UCSD-AML1 (cell line): ENCODE measurements at regions not wholly inside any gene's neighbourhood (a gene's known extent, or its start where the extent isn't known, plus 50 kb on each side); places are given as distances from the start of the nearest gene placed in this dataset.

Experiments
- DNase-seq: peaks from one replicate; lab custom pipeline; 2025; ENCODE audit not compliant: unreplicated experiment; lab: John Stamatoyannopoulos, UW

DNA sequence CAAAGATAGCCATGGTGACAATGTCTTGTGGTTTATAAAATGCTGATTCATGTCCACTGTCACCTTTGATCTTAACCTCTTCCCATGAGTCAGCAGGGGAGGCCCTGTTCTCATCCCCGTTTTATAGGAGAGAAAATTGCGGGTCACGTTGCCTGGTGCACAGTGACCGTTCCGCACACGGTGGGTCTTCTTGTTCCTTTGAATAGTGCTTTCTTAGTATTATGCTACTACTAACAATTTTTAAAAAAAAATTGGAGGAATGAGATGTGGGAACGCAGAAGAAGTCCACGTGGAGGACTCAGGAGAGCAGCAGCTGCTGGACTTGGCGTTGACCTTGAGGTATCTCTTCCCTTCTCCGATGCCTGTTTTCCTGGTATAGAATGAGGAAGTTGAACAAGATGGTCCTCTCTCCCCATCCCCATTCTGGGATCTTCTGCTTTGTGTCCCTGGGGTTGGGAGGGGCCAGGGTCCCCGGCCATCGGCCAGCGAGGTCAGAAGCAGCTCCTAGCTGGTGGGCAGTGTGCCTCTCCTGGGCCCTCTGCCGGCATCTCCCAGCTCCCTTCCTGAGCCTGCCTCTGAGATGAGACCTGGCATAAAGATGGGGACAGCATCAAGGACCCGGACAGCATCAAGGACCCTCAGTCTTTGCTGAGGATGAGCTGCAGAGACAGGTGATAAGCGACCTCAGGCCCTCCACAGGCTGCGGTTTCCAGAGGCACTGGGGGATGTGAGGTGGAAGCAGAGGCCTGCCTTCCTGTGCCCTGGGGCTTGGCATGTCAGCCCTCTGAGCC lies 143.9 kb downstream of the C9orf50 start:
- no peak for DNase-seq

DNA sequence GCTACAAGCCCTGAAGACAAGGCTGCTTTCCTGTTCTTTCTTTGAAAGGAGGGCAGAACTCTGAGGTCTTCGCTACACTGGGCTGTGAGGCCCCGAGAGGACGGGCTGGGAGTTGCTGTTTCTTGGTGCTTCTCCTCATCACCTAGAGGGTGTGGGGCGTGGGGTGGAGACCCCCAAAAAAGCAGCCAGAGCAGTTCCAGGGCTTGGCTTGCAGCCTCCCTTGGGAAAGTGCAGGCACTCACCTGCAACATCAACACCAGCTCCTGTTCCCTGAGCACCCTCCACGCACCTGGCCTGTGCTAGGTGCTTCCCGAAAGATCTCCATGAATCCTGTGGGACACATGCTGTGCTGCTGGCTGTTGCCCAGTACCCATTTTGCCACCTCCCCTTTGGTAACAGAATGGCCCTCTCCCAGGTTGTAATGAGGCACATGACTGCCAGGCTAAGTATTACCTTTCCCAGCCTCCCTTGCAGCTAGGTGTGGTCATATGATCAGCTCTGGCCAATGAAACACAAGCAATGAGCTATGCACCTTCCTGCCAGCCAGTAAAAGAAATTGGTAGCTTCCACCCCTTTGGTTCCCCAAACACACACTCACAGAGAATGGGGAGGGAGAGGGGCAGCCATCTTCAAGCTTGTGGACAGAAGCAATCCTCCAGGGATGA lies 146.0 kb downstream of the C9orf50 start:
- no peak for DNase-seq

DNA sequence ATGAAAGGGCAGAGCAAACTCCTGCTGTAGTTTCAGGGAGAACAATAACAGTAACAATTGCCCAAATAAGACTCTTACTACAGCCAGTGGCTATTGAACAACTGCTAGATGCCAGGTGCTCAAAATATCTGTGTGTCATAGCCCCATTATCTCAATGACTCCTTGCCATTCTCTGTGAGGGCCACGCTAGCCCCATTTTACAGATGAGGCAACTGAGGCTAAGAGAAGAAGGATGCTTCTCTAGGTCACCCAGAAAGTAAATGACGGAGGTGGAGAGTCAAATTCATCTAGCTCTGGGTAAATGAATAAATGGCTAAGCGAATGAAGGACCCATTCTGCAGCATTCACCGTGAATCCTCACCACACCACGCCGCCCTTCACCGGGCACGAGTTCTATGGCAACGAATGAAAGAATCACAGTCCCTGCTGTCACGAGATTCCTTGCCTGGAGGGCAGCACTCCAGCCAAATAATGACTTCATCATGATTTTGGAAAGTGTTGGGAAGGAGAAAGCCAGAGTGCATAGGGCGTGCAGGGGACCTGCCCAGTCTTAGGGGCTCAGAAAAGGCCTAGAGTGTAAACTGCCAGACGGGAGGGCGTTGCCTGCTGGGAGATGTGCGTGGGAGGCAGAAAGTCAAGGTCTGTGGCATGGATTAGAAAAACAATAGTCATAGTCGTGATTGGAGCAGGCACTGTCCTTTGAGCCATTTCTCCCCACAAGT lies 147.2 kb downstream of the C9orf50 start:
- DNase-seq = no peak

DNA sequence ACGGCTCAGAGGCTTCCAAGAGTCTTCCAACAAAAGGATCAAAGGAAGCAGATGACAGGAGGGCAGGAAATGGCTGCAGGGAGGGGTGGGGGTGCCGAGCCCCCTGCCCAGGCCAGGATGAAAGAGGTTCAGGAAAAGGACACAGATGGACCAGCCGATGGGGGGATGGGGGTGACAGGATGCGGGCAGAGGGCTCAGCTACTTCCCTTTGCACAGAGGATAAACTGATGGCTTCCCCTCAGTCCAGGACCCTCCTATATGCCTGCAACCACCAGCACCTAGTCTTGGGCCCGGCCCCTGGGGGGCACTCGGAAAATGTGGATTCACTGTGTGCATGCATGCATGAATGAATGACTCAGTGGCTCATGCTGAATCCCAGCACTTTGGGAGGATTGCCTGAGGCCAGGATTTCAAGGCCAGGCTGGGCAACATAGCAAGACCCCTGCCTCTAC lies 148.2 kb downstream of the C9orf50 start:
- peak; percentile 91 for DNase-seq

DNA sequence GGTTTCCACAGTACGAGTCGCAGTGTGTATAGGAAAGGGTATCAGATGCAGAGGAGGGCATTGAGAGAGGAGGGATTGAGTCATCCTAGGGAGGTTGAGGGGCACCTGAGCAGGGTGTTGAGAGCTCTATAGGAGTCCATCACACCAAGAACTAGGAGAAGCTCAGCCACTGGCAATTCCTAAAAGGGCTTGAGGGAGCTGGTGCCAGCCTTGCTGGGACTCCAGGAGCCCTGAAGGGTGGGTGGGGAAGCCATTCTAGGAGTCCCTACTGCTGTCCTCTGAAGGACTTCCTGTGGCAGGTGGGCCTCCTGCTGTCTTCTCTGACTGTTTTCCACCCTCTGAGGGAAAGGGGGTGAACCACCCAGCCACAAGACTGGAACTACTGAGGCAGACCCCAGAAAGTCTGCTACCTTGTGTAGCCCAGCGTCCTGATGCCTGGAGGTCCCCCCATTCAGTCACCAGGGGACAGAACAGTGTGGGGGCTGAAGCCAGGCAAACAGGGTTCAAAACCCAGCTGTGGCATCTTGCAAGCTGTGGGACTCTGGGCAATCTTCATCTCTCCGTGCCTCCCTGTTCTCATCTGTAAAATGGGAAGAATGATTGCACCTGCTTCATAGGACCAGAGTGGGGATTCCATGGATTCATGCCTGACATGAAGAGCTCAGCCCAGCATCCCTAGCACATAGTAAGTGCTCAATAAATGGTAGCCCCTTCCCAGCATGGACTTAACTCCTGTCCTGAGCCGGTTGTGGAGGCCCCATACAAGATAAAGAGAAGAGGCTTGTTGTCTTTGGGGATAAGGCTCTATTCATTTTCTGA lies 149.5 kb downstream of the C9orf50 start:
- DNase-seq = no peak

DNA sequence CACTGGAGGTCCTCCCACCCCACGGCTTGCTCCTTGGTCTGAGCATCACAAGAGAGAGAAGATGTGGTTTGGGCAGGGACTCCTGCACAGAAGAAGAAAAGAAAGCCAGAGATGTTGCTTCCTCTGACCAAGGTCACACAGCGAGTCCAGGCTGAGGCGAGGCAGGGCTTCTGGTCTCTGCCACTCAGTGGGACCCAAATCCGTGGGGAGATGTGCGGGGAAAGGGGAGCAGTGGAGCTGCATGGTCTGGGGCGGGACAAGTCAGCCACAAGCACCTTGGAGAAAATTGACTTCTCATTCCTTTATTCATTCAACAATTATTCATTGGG lies 150.9 kb downstream of the C9orf50 start:
- DNase-seq = no peak

DNA sequence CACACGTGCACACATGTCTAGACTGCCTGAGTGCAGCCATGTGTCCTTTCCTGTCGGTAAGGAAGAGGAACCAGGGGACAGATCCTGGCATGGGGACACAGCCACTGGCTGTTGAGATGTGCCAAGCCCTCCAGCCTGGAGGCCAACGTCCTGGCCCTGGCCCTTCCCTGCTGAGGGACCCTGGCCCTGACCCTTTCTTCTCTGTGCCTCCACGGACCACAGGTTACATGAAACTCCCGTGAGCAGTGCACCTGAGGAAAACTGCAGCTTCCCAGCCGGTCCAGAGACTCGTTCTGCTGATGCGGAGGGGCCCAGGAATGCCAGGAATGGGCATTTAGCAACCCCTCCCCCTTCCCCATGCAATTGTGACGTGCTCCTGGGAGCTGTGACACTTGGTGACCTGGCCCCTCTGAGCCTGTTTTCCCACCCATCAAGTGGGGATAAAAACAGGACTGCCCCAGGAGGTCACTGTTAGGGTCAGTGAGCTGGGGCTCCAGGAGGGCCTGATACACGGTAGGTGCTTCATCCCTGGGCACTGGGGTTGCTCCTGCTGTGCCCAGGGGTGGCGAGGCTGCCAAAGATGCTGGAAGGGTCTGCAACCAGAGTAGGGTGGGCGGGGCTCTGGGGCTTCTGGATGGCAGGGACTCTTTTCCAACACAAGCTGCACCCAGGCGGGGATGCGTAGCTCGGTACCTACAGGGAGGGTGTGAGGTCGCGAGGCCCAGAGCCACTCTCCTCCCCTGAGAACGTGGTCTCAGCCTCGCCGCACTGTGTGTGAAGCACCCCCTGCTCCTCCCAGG lies 151.5 kb downstream of the C9orf50 start:
- DNase-seq = no peak

DNA sequence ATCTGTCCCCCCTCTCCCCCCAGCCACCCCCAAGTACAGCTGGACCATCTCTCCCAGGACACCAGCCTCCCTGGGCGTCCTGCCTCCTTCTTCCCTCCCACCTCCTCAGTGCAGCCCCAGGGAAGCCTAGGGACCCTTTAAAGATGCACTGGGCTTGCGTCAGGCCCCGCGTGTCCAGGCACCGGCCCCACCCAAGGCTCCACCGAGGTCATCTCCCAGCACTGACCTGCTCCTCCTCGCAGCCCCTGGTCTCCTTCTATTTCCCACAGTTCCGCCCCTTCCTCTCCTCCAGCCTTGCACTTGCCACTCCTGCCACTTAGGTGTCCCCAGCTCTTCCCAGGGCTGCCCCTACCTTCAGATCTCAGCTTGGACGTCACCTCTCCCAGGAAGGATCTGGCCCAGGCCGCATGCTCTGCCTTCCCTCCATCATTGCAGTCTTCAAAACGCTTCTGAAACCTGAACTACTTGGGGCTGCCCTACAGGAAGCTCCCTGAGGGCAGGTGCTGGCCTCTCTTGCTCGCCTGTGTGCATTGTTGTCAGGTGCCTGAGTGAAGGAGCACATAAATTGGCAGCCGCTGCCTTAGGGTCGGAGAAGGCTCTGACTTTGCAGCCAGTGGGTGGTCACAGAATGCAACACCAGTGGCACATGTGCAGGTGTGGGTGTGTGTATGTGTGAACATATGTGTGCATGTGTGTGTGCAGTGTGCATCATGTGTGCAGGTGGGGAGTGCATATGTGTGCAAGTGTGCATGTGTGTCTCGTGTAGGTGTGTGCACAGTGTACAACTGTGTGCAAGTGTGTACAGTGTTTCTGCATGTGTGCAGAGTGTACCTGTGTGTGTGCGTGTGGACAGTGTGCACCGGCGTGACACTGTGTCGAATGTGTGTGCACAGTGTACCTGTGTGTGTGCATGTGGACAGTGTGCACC lies 152.9 kb downstream of the C9orf50 start:
- DNase-seq = no peak

DNA sequence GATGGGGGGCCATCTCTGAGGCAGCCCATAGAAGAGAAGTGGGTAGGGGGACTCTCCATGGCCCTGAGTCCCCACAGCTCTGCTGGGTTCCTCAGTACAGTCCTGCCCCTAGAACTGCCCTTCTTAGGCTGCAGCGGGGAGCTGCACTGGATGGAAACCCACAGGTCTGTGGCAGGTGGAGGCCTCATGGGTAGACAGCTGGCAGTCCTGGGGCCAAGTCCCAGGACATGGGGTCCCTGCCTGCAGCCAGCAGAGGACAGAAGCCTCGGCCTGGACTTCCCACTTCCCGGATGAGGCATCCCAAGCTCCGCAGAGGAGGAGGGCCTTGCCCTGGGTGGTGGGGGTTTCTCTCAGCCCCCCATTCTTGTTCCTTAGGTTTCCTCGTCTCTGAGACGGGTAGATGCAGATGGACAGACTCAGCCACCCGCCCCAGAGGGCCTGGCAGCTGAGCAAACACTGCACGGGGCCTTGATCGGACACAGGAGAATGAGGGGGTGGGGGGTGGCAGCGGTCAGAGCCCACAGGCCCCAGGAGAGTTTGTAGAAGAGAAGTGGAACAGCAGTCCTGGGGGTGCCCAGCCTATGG lies 153.8 kb downstream of the C9orf50 start:
- DNase-seq = no peak

DNA sequence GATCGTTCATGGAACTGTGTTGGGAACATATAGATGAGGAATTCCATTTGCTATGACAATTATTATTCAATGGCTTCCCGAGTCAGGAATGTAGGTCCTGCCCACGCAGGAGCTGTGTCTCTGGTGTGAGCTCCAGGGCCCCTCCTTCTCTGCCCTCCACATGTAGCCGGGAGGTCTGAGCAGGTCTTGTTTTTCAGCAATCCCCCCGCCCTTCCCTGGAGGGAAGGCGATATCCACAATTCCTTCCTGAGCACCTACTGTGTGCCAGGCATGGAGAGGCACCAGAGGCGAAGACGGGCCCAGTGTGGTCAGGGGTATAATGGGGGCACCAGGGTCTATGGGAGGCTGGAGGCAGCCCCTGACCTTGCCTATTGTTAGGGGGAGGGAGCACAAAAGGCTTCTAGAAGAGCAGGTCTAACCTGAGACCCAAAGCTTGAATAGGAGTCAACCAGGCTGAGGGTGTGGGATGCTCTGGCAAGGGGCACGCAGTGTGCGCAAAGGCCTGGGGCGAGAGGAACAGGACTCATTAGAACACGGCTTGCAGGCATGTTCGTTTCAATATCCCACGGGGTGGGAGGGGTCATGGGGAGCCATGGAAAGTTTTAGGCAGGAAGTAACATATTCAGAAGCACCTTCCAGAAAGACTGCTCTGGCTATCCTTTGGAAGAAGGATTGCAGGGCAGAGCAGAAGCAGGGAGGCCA lies 154.9 kb downstream of the C9orf50 start:
- no peak for DNase-seq

DNA sequence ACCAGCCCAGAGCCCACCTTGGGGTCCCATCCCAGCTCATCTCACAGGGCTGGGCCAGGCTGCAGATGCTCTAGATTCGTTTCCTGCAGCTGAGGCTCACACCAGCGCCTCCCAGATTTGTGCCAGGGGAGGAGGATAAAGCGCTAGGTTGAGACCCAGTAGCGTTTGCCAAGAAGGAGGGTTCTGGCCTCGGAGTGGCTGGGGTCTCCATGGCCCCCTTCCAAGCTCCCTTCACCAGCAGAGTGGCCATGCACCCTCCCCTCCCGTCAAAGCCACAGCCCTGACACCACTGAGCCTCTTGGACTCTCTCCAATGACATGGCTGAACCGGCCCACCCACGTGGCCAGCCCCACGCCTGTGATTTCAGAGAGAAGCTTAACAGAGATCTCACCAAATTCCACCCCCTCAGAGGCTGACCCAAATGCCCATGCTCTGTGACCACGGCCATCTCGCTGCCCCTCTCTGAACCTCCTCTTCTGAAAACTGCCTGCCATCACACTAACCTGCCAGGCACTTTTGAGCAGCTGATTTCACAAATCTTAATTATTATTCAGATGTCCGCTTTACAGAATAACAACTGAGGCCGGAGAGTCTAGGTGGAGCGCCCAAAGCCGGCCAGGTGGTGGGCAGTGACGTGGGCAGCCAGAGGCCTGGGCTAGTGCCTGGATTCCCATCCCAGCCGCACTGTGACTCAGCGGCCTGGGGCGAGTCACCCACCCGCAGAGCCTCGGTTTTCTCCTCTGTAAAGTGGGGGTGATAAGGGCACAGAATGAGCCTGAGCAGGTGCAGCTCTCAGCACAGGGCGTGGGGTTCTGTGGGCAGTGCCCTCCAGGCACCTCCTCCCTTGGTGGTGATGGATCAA lies 155.7 kb downstream of the C9orf50 start:
- no peak for DNase-seq

DNA sequence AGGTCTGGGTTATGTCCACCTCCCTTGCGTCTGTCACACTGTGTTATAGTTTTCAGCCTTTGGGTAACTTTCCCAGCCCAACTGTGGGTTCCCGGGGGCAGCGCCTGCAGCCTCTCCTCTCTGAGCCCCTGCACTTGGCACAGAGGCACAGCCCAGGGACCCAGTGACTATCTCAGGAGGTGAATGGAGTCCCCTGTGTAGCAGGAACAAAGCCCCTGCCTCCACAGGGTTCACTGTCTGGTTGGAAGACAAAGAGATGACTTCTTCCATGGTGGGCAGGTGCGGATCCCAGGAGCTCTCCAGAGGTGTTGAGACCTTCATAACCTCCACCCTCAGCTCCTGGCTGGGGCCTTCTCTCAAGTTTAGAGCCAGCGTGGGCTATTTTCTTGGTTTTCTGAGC lies 156.9 kb downstream of the C9orf50 start:
- DNase-seq = no peak

DNA sequence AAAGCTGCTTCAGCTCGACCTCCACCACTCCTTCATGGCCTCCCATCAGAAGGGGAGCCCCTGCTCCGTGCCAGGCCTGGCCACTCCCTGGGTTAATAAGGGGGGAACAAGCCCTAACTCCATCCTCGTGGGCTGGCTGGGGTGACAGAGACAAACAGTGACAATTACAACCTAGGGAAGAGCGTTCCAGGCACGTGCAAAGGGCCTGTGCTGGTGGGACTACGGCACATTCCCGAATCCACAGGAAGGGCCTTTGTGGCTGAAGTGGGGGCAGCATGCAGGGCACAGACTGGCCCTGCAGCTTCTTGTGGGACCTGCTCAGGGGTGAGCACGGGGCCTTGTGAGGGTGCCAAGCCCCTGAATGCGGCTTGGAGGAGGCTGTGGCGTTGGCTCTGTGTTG lies 157.4 kb downstream of the C9orf50 start:
- no peak for DNase-seq

DNA sequence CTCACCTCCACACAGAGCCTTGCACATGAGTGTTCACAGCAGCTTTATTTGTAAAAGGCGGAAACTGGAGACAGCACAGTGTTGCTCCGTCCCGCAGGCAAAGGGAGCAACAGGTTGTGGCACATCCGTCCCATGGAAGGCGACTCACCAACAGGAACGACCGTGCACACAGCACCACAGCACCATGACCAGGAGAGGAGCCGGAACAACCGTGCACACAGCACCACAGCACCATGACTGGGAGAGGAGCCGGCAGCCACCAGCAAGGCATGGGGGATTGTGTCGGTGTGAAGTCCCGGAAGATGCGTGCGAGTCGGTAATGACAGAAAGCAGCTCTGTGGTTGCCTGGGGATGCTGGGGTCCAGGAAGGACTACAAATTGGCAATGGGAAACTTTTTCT lies 158.5 kb downstream of the C9orf50 start:
- no peak for DNase-seq

DNA sequence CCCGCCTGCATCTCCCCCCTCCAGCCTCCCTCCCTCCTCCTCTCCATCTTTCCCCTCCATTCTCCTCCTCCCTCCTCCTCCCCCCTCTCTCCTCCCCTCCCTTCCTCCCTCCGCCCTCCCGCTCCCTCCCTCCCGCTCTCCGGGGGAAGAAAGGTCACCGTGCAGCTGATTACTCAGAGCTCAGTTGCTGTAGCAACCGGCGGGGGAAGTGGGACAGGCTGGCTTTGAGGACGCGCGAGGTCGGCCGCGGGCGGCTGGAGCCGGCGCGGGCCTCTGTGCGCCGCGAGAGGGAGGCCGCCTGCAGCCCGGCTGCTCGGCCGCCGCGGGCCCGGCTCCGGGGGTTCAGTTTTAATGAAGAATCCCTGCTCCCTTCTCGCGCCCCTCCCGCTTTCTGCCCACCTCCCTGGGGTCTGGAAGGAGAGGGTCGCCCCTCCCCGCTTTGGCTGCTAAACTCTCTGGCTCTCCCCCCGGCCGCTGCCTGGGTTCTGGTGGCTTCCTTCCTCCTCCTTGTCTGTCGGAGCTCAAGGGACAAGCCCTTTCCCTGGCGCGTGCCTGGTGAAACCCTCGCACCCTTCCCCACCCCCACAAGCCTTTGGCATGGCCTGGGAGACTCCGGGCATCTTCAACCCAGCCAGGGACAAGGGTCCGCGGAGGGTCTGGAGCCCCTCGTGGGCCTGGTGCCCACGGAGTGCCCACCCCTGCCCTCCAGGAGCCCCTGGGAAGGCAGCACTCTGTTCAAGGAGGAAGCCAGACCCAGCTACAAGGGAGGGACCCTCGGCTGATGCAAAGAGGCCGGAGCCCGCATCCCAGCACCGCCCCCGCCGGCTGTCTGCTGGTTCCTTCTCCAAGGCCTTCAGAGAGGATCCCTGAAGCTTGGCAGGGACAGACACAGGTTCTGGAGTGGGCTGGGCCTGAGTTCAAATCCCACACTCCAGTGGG lies 160.3 kb downstream of the C9orf50 start:
- DNase-seq = peak; percentile 93

DNA sequence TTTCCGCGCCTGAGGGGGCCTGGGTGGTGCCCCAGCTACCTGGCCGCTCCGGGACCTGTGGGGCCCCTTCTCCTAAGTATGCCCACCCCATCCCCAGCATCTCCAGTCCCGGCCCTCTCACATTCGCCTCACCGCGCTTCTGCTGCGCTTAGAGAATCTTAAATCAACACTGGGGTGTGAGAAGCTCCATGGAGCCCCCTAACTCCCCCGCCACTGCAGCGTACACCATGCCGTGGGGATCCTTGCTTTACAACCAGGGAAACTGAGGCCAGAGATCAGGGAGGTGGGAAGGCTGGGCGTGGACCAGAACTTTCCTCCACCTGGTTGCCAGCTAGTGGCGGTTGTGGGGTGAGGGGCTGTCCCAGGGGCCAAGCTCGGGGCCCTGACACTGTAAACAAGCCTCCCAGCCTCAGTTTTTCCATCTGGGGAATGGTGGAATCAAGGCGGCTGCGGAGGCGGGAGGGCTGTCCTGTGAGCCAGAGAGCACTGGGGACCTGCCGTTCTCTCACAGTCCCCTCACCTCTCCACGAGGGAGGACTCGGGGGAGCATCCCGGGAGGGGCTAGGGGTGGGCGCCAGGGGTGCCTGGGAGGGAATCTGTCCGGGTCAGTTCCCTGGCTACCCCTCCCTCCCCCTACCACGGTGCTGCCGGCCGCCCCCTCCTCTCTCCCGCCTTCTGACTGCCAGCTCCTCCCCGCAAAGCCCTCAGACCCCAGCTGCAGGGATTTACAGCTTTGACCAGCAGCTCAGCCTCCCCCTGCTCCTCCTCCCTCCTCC lies 161.2 kb downstream of the C9orf50 start:
- DNase-seq = no peak
